Activated naive CD4-positive, alpha-beta T cell treated with anti-CD3 and anti-CD28 coated beads for 36 hours (primary cell): ENCODE measurements at regions not wholly inside any gene's neighbourhood (a gene's known extent, or its start where the extent isn't known, plus 50 kb on each side); places are given as distances from the start of the nearest gene placed in this dataset.

Experiments
- CTCF ChIA-PET: fragments of 350-600 bp; sonication (Branson Sonifier 250); formaldehyde crosslinking; loops from one replicate; lab custom pipeline; 2021; ENCODE audit warnings: antibody characterized with exemption; lab: Charles Lee
- DNase-seq: peaks from one replicate; pipeline ENCODE4 v3.0.0-alpha.2; 2020
- H3K27ac Mint-ChIP-seq: one replicate; pipeline ENCODE4 v1.8.0; 2021; ENCODE audit warnings: mild to moderate bottlenecking, mixed read lengths
- H3K27me3 Mint-ChIP-seq: one replicate; pipeline ENCODE4 v1.8.0; 2021; ENCODE audit warnings: low read depth, mixed read lengths
- H3K36me3 Mint-ChIP-seq: one replicate; pipeline ENCODE4 v1.8.0; 2021; ENCODE audit warnings: low read depth, mixed read lengths
- H3K4me1 Mint-ChIP-seq: one replicate; pipeline ENCODE4 v1.8.0; 2021; ENCODE audit warnings: low read depth, mixed read lengths
- H3K4me3 Mint-ChIP-seq: one replicate; pipeline ENCODE4 v1.8.0; 2021; ENCODE audit warnings: mild to moderate bottlenecking, moderate library complexity, mixed read lengths
- H3K9me3 Mint-ChIP-seq: one replicate; pipeline ENCODE4 v1.8.0; 2021; ENCODE audit warnings: mixed read lengths
- intact Hi-C: fragments of 100-400 bp; cut with micrococcal nuclease; formaldehyde crosslinking; loops from one replicate; pipeline ENCODE4 v1.15.1; 2023

DNA sequence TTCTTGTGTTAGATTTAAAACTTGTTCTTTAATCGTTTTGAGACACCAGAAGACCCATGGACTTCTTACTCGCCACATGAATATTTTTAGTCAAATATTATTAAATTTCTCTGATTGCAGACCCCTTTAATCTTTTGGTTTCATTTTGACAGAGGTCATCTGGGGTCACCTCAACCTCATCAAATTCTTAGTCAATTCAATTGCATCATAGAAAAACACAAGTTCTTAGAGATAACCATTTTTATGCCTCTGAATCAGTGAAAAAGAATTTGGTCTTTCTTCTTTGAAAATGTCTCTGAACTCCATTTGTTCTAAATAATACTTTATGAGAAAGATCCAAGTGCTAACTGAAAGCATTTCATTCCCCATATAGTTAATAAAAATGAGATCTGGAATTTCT lies 55.2 kb upstream of the CBLN4 start:
- intact Hi-C loops = no loop called here
- CTCF ChIA-PET = no interaction called here
- DNase-seq = no peak
- Mint-ChIP-seq H3K27me3 (no peaks in the 10 kb centered on the region), H3K4me1 (no peaks in the 10 kb centered on the region), H3K36me3 (no peaks in the 10 kb centered on the region), H3K27ac (no peak overlapping the region), H3K9me3 (peaks cover 8% of the 10 kb centered on the region), H3K4me3 (no peak overlapping the region)

DNA sequence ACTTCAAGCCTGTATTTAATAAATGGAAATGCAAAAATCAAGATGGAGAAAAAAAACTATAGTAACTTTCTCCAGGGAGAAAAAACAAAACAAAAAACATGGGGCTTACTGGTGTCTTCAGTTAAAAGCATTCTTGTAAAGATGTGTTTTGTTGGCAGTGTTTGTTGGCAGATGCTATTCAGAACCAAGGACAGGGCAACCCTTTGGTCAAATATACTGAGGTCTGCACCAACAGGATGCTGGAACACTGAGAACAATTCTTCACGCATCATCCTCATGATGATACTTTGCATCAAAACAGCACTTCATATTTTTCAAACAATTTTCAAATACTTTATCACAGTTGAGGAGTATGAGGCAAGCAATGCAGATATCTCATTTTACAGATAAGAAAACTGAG lies 63.7 kb upstream of the CBLN4 start:
- intact Hi-C loops = no loop called here
- Mint-ChIP-seq H3K4me3 (no peak overlapping the region), H3K27ac (no peak overlapping the region), H3K27me3 (peaks cover 2% of the 10 kb centered on the region), H3K9me3 (peaks cover 12% of the 10 kb centered on the region), H3K4me1 (no peaks in the 10 kb centered on the region), H3K36me3 (no peaks in the 10 kb centered on the region)
- DNase-seq = no peak
- CTCF ChIA-PET = no interaction called here

DNA sequence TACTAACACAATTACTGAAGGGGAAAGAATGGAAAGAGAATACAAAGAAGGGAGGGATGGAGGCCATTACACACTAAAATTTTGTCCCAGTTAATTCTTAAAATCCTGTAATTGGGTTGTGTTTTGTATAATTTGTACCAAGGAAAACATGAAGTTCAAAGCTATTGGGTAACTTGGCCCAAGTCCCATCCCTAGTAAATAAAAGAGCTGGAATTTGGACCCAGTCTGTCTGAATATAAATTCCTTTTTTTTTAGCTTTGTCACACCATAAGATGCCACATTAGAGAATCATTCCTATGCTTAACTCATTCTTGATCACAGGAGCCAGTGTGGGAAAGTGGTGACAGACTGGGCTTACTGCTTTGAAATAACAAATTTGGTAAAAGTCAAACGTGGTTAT lies 66.8 kb upstream of the CBLN4 start:
- Mint-ChIP-seq H3K4me3 (no peak overlapping the region), H3K27ac (no peak overlapping the region), H3K27me3 (peaks cover 2% of the 10 kb centered on the region), H3K9me3 (peaks cover 8% of the 10 kb centered on the region), H3K4me1 (no peaks in the 10 kb centered on the region), H3K36me3 (no peaks in the 10 kb centered on the region)
- no peak for DNase-seq
- intact Hi-C loops = no loop called here
- CTCF ChIA-PET = no interaction called here

DNA sequence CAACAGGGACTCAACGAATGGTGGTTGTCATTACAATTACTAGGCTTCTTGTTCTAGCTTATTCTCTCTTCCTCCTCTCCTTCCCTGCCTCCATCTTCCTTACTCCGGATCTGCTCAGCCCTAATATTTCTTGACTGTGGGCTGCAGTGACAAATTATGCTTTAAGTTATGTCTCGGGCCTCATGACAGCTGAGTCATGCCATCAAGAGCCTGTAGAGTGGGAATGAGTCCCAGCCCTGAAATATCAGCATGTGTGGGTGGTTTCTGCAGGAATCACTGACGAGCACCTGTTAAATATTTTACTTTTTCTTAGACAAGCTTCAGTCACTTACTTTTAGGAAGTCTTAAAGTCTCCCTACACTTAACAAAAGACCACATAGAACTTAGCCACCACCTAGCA lies 83.1 kb upstream of the CBLN4 start:
- no peak overlapping the region for H3K4me3 Mint-ChIP-seq
- peaks cover 3% of the 10 kb centered on the region for H3K27me3 Mint-ChIP-seq
- H3K4me1 Mint-ChIP-seq = no peaks in the 10 kb centered on the region
- DNase-seq = no peak
- CTCF ChIA-PET = no interaction called here
- H3K9me3 Mint-ChIP-seq = peaks cover under 1% of the 10 kb centered on the region
- intact Hi-C loops = no loop called here
- H3K27ac Mint-ChIP-seq = no peak overlapping the region
- no peaks in the 10 kb centered on the region for H3K36me3 Mint-ChIP-seq

DNA sequence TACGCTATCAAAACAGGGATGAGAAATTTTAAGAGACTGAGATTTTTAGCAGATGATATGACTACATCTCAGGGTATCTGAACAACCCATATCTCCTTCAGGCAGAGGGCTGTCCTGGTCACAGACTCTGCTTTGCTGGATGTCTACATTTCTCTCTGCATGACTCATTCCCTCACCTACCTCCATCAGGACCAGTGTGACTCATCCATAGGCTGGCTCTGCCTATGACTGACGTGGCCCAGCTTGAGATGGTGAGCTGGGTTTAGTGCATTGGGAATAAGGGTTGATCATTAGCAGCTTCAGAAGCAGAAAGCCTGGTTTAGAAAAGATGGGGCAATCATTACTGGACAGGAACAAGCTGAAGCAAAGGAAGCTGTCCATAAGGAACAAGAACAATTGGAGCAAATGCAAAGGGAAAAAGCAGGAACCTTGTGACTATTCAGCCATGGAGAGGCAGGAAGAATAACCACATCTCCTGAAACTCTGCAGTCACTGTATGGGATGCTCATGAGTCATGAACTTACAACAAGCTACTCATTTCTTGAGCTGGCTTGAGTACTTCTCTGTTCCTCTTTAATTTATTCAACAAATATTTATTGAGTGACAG lies 86.4 kb upstream of the CBLN4 start:
- no peak overlapping the region for H3K4me3 Mint-ChIP-seq
- no peak overlapping the region for H3K27ac Mint-ChIP-seq
- intact Hi-C loops = no loop called here
- no peaks in the 10 kb centered on the region for H3K36me3 Mint-ChIP-seq
- peaks cover 3% of the 10 kb centered on the region for H3K27me3 Mint-ChIP-seq
- CTCF ChIA-PET = interaction anchor here (1.0 kb wide), 1 partner anchor 20 kb away, joined by 3 read pairs; no protein-coding TSS in a partner anchor
- peaks cover 17% of the 10 kb centered on the region for H3K9me3 Mint-ChIP-seq
- no peak for DNase-seq
- H3K4me1 Mint-ChIP-seq = no peaks in the 10 kb centered on the region

DNA sequence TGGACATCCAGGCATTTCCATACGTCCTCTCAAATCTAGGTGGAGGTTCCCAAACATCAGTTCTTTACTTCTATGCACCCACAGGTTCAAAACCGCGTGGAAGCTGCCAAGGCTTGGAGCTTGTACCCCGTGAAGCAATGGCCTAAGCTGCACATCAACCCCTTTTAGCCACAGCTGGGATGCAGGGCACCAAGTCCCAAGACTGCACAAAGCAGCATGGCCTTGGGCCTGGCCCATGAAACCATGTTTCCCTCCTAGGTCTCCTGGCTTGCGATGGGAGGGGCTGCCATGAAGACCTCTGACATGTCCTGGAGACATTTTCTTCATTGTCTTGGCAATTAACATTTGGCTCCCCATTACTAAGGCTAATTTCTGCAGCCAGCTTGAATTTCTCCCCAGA lies 88.9 kb upstream of the CBLN4 start:
- Mint-ChIP-seq H3K4me3 (no peak overlapping the region), H3K9me3 (peaks cover 17% of the 10 kb centered on the region), H3K4me1 (no peaks in the 10 kb centered on the region), H3K36me3 (no peaks in the 10 kb centered on the region), H3K27me3 (peaks cover 3% of the 10 kb centered on the region), H3K27ac (no peak overlapping the region)
- CTCF ChIA-PET = no interaction called here
- intact Hi-C loops = no loop called here
- DNase-seq = no peak

DNA sequence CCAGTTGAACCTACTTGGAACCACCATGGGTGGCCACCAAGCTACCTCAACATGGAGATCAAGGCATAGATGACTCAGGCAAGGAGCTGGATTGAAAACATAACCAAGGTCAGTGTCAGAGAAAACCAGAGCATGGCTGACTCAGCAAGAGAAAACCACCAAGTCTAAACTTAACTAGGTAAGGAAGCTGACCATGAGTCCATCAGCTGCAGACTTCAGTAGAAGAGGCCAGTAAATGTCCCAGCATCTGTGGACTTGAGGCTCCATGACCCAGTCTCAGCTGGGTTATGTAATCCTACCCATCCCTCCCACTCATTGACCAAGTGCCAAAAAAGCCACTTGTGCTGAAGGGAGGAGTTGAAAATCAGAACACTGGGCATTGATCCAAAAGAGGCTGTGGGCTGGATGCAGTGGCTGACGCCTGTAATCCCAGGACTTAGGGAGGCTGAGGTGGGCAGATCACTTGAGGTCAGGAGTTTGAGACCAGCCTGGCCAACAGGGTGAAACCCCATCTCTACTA lies 93.7 kb upstream of the CBLN4 start:
- no peak for DNase-seq
- Mint-ChIP-seq H3K36me3 (no peaks in the 10 kb centered on the region), H3K9me3 (peaks cover 13% of the 10 kb centered on the region), H3K4me1 (no peaks in the 10 kb centered on the region), H3K4me3 (no peak overlapping the region), H3K27me3 (no peaks in the 10 kb centered on the region), H3K27ac (no peak overlapping the region)
- CTCF ChIA-PET = no interaction called here
- intact Hi-C loops = no loop called here

DNA sequence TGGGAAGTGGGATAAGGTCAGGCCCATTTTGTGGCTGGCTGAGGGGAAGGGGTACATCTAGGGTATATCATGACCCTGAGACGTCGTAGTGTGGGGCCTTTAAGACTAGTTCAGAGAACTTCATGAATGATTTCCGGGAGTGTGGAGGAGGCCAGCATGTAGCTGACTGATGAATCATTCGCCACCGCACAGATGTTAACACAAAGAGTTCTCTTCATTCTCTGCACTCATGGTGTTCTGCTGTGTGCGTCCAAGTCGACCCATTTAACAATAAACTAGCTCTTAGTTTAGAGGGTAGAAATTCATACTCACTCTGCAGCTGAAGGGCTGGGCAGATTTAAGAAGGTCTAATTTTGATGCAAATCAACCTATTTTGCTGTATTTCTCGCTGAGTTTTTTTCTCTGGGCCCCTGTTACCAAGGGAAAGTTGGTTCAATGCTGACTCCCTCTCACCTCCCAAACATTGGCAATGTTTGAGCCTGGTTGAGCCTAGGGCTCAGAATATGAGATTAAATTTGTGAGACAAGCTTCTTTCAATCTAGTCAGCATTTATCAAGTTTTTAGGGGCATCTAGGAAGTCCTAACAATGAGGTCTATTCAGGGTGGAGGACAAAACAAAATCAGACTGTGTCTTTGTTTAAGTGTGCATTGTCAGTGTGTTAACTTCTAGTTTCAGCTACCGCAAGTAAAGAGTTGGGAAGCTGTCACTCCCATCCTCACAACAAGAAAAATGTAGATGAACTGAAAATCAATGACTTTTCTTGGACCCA lies 106.8 kb upstream of the CBLN4 start:
- Mint-ChIP-seq H3K27me3 (no peaks in the 10 kb centered on the region), H3K27ac (no peak overlapping the region), H3K4me1 (no peaks in the 10 kb centered on the region), H3K4me3 (no peak overlapping the region), H3K36me3 (no peaks in the 10 kb centered on the region), H3K9me3 (peaks cover 2% of the 10 kb centered on the region)
- DNase-seq = no peak
- intact Hi-C loops = no loop called here
- CTCF ChIA-PET = interaction anchor here (1.1 kb wide), 1 partner anchor 20 kb away, joined by 3 read pairs; no protein-coding TSS in a partner anchor

DNA sequence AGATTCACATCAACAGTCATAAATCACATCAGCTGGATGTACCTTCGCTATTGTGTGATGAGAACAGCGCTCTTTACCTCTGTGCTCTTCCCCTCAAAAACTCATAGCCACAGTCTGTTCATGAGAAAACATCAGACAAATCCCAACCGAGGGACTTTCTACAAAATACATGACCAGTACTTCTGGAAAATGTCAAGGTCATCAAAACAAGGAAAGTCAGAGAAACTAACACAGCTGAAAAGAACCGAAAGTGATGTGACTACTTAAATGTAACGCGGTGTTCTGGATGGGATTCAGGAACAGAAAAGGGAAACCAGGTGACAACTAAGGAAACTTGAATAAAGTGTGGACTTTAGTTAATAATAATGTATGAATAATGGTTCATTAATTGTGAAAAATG lies 112.0 kb upstream of the CBLN4 start:
- CTCF ChIA-PET = no interaction called here
- no peaks in the 10 kb centered on the region for H3K36me3 Mint-ChIP-seq
- no peak overlapping the region for H3K4me3 Mint-ChIP-seq
- no peak for DNase-seq
- H3K4me1 Mint-ChIP-seq = no peaks in the 10 kb centered on the region
- H3K27me3 Mint-ChIP-seq = no peaks in the 10 kb centered on the region
- no peak overlapping the region for H3K27ac Mint-ChIP-seq
- H3K9me3 Mint-ChIP-seq = peaks cover 2% of the 10 kb centered on the region
- intact Hi-C loops = no loop called here

DNA sequence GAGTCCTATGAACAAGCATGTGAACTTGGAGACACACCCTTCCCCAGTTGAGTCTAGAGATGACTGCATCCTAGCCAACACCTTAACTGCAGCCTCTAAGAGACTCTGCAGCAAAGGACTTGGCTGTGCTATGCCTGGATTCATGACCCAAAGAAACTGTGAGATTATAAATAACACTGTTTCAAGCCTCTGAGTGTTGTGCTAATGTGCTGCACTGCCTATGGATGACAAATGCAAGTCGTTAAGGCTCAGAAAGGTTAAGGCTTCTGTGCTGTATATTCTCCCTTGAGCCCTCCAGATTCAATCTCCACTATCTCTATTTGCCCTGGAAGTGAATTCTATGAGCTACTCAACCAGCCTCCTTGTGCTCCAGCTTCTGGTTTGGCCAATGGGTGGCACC lies 116.5 kb upstream of the CBLN4 start:
- no peaks in the 10 kb centered on the region for H3K4me1 Mint-ChIP-seq
- no peaks in the 10 kb centered on the region for H3K36me3 Mint-ChIP-seq
- intact Hi-C loops = no loop called here
- no peak overlapping the region for H3K4me3 Mint-ChIP-seq
- no peaks in the 10 kb centered on the region for H3K27me3 Mint-ChIP-seq
- CTCF ChIA-PET = no interaction called here
- no peak for DNase-seq
- no peak overlapping the region for H3K27ac Mint-ChIP-seq
- no peaks in the 10 kb centered on the region for H3K9me3 Mint-ChIP-seq

DNA sequence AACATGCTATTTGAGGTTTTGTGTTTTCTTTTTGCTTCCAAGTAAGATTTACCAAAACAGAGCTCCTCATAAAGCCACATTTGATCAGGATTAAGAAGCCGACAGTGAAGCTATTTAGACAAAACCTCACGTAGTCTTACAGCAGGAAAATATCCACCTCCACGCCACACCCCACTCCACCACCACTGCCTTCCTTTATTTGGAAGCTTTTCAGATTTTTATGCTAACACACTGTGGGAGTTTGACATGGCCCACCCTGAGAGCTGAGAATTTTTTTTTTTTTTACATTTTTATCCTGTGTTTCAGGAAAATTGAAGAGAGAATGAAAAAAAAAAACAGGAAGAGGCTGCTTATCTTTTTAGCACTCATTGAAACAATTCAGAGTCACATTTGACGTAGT lies 104.8 kb upstream of the MC3R start:
- intact Hi-C loops = no loop called here
- H3K9me3 Mint-ChIP-seq = peaks cover 14% of the 10 kb centered on the region
- CTCF ChIA-PET = no interaction called here

DNA sequence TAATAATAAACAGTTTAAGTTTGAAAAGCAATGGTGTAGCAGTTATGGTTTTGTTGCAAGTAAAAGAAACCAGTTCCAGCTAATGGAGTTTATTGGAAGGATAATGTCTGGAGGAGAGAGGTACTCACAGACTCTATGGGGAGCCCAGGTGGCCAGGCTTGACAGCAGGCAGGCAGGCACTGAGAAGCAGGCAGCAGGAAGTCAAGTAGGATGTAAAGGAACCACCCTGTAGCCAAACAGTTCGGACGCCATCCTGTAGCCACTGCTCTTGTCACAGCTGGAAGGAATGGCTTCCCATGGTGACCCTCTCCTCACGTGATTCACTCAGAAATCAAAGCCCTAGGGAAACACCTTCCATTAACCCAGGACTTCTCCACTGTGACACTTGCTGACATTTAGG lies 96.7 kb upstream of the MC3R start:
- no peak for DNase-seq
- Mint-ChIP-seq H3K9me3 (no peaks in the 10 kb centered on the region), H3K27ac (no peak overlapping the region), H3K27me3 (peaks cover 18% of the 10 kb centered on the region), H3K4me1 (no peaks in the 10 kb centered on the region), H3K36me3 (no peaks in the 10 kb centered on the region), H3K4me3 (no peak overlapping the region)
- CTCF ChIA-PET = no interaction called here
- intact Hi-C loops = no loop called here

More for the DNA sequence above, 104.8 kb upstream of the MC3R start:
- H3K27ac Mint-ChIP-seq = no peak overlapping the region
- peaks cover 4% of the 10 kb centered on the region for H3K27me3 Mint-ChIP-seq
- no peak overlapping the region for H3K4me3 Mint-ChIP-seq
- H3K4me1 Mint-ChIP-seq = no peaks in the 10 kb centered on the region
- no peak for DNase-seq
- no peaks in the 10 kb centered on the region for H3K36me3 Mint-ChIP-seq

DNA sequence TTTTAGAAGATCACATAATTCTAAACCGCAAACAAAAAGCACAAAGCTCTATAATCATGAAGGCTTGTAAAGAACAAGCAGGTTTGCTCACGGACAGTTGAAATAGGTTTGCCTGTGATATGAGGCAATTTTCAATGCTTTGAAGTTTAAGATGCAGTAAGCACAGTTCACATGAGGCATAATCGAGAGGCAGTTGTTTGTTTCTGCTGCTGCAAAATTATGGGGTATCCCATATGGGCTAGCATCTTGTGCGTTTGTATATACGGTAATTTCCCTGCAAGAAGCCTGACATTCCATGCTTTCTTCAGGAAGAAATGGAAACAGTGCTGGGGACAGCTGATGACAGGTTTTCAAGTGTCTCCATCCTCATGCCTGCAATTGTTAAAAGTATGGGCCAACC lies 94.6 kb upstream of the MC3R start:
- intact Hi-C loops = no loop called here
- Mint-ChIP-seq H3K9me3 (no peaks in the 10 kb centered on the region), H3K27me3 (peaks cover 21% of the 10 kb centered on the region), H3K36me3 (no peaks in the 10 kb centered on the region), H3K4me1 (no peaks in the 10 kb centered on the region), H3K4me3 (no peak overlapping the region), H3K27ac (no peak overlapping the region)
- no peak for DNase-seq
- CTCF ChIA-PET = no interaction called here
